Trophoblast cell (in vitro differentiated cells and primary cell): ENCODE measurements at regions not wholly inside any gene's neighbourhood (a gene's known extent, or its start where the extent isn't known, plus 50 kb on each side); places are given as distances from the start of the nearest gene placed in this dataset.

ENCODE experiments used
- DNase-seq, 2 donors: peaks; one replicate each; pipeline ENCODE4 v3.0.0-alpha.2; 2016
- H2AFZ ChIP-seq: 2 replicates; pipeline ENCODE4 v1.6.1; 2013; ENCODE audit warnings: low read length, moderate library complexity, mild to moderate bottlenecking; ENCODE audit not compliant: insufficient read depth, poor library complexity
- H2AK5ac ChIP-seq: 2 replicates; pipeline ENCODE4 v1.6.1; 2013; ENCODE audit warnings: mild to moderate bottlenecking, low read length
- H2BK120ac ChIP-seq: 2 replicates; pipeline ENCODE4 v1.6.1; 2013; ENCODE audit warnings: low read length, mild to moderate bottlenecking, moderate library complexity; ENCODE audit not compliant: insufficient read depth, poor library complexity
- H2BK12ac ChIP-seq: 2 replicates; pipeline ENCODE4 v1.6.1; 2013; ENCODE audit warnings: mild to moderate bottlenecking, low read length, moderate library complexity
- H2BK5ac ChIP-seq: 2 replicates; pipeline ENCODE4 v1.6.1; 2013; ENCODE audit warnings: low read length, low read depth, moderate library complexity, mild to moderate bottlenecking; ENCODE audit not compliant: poor library complexity
- H3K14ac ChIP-seq: 2 replicates; pipeline ENCODE4 v1.6.1; 2013; ENCODE audit warnings: mild to moderate bottlenecking, low read length
- H3K18ac ChIP-seq: 2 replicates; pipeline ENCODE4 v1.6.1; 2013; ENCODE audit warnings: mild to moderate bottlenecking, low read length
- H3K23ac ChIP-seq: 2 replicates; pipeline ENCODE4 v1.6.1; 2013; ENCODE audit warnings: low read length
- H3K27ac ChIP-seq: 2 replicates; pipeline ENCODE4 v1.5.1; 2013; ENCODE audit warnings: low read depth, mild to moderate bottlenecking, inconsistent platforms, low read length, moderate library complexity
- H3K27me3 ChIP-seq: 2 replicates; pipeline ENCODE4 v1.6.1; 2013; ENCODE audit warnings: inconsistent platforms, mild to moderate bottlenecking, low read length, moderate library complexity; ENCODE audit not compliant: insufficient read depth
- H3K36me3 ChIP-seq, 2 experiments: 1 replicate in 1 of 2; 2 replicates in 1 of 2; pipeline ENCODE4 v1.6.1; 2013; ENCODE audit warnings: low read length in 2 of 2, mild to moderate bottlenecking in 2 of 2, moderate library complexity in 1 of 2; ENCODE audit not compliant: insufficient read depth in 2 of 2, control insufficient read depth in 1 of 2
- H3K4ac ChIP-seq: 2 replicates; pipeline ENCODE4 v1.6.1; 2013; ENCODE audit warnings: low read depth, mild to moderate bottlenecking, low read length, moderate library complexity
- H3K4me1 ChIP-seq, 2 experiments: 1 replicate in 1 of 2; 2 replicates in 1 of 2; pipeline ENCODE4 v1.6.1; 2013; ENCODE audit warnings: low read length in 2 of 2, mild to moderate bottlenecking in 2 of 2, moderate library complexity in 1 of 2; ENCODE audit not compliant: insufficient read depth in 2 of 2, control insufficient read depth in 1 of 2
- H3K4me2 ChIP-seq: 2 replicates; pipeline ENCODE4 v1.6.1; 2013; ENCODE audit warnings: inconsistent platforms, mild to moderate bottlenecking, low read length, moderate library complexity
- H3K4me3 ChIP-seq: 2 replicates; pipeline ENCODE4 v1.5.1; 2013; ENCODE audit warnings: mild to moderate bottlenecking, low read depth, low read length, inconsistent platforms
- H3K79me1 ChIP-seq: one replicate; pipeline ENCODE4 v1.6.1; 2013; ENCODE audit warnings: low read length
- H3K79me2 ChIP-seq: 2 replicates; pipeline ENCODE4 v1.6.1; 2013; ENCODE audit warnings: low read length, mild to moderate bottlenecking; ENCODE audit not compliant: control insufficient read depth, insufficient read depth, poor library complexity
- H3K9ac ChIP-seq: 2 replicates; pipeline ENCODE4 v1.6.1; 2013; ENCODE audit warnings: mild to moderate bottlenecking, low read length
- H3K9me3 ChIP-seq: 2 replicates; pipeline ENCODE4 v1.6.1; 2013; ENCODE audit warnings: low read depth, mild to moderate bottlenecking, control low read depth, inconsistent platforms, low read length; ENCODE audit not compliant: insufficient read depth
- H4K12ac ChIP-seq: 2 replicates; pipeline ENCODE4 v1.6.1; 2013; ENCODE audit warnings: low read depth, mild to moderate bottlenecking, low read length, moderate library complexity
- H4K8ac ChIP-seq: 2 replicates; pipeline ENCODE4 v1.6.1; 2013; ENCODE audit warnings: low read depth, mild to moderate bottlenecking, low read length, moderate library complexity
- H4K91ac ChIP-seq: one replicate; pipeline ENCODE4 v1.6.1; 2013; ENCODE audit warnings: low read depth, mild to moderate bottlenecking, low read length, moderate library complexity
- WGBS: extraction: QIAGEN DNeasy Blood & Tissue Kit; methylation state at CpG from one replicate; pipeline ENCODE4 v1.1.7; 2013; ENCODE audit warnings: missing lambda C conversion rate; ENCODE audit not compliant: insufficient read length, insufficient coverage; ENCODE audit errors: extremely low coverage; 5-methylcytosine and 5-hydroxymethylcytosine counted together

DNA sequence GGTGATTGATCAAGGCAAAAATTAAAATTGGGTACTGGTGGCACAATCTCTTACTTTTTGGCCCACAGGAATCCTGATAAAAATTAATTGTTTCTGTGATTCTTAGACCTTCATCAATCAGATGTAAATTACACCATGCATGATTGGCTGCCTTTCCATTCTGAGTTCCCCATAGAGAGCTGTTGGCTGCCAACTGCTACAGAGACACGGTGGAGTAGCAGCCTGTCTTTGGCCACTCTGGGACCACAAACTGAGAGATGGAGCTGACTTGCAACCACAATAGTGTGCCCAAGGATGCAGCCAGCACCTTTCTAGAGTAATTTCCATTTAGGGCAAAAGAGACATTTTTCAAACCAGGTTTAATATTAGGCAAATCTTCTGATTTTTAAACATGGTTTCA, 274.3 kb upstream of the MMS22L start:
- Histone ChIP-seq H3K18ac (no peak overlapping the region), H3K36me3 (no peaks in the 10 kb centered on the region), H3K4me2 (no peak overlapping the region), H3K4me3 (no peak overlapping the region), H3K14ac (no peak overlapping the region), H4K8ac (no peak overlapping the region), H3K9ac (no peak overlapping the region), H3K4ac (no peak overlapping the region), H3K23ac (no peak overlapping the region), H2AFZ (no peak overlapping the region), H3K4me1 (no peaks in the 10 kb centered on the region), H2BK120ac (no peak overlapping the region), H3K79me2 (no peaks in the 10 kb centered on the region), H3K79me1 (no peaks in the 10 kb centered on the region), H2BK12ac (no peak overlapping the region), H2AK5ac (no peak overlapping the region), H3K27me3 (no peaks in the 10 kb centered on the region), H4K91ac (no peak overlapping the region), H3K9me3 (no peaks in the 10 kb centered on the region), H2BK5ac (no peak overlapping the region), H3K27ac (no peak overlapping the region), H4K12ac (no peak overlapping the region)
- no CpG with 5 or more reads among the region's 1 CpG for WGBS
- no peak for DNase-seq

DNA sequence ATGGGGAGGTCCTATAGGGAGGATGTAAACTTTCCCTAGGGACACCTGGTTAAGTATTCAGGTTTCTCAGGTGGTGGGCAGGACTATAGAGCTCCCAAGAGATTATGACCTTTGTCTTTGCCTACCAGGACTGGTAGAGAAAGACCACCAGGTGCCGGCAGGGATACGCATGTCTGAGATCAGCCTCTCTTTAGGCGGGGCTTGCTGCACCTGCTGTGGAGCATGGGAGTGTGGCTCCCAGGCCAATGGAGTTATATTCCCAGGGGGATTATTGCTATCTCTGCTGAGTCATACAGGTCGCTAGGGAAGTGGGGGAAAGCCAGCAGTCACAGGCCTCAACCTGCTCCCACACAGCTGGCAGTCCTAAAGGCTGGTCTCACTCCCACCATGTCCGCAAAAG, 280.5 kb upstream of the MMS22L start:
- H2AFZ ChIP-seq, result no peak overlapping the region
- no peak overlapping the region for H3K4me3 ChIP-seq
- H3K27ac ChIP-seq, result no peak overlapping the region
- no peaks in the 10 kb centered on the region for H3K27me3 ChIP-seq
- no peak overlapping the region for H2BK120ac ChIP-seq
- no peak overlapping the region for H4K8ac ChIP-seq
- H2AK5ac ChIP-seq, result no peak overlapping the region
- H3K79me2 ChIP-seq, result no peaks in the 10 kb centered on the region
- H3K4ac ChIP-seq, result no peak overlapping the region
- no peak overlapping the region for H3K4me2 ChIP-seq
- H3K9me3 ChIP-seq, result no peaks in the 10 kb centered on the region
- no peak overlapping the region for H2BK5ac ChIP-seq
- no peaks in the 10 kb centered on the region for H3K36me3 ChIP-seq
- no peak overlapping the region for H3K18ac ChIP-seq
- no peaks in the 10 kb centered on the region for H3K4me1 ChIP-seq
- no peak overlapping the region for H3K23ac ChIP-seq
- no peak overlapping the region for H2BK12ac ChIP-seq
- no peak overlapping the region for H3K9ac ChIP-seq
- H4K91ac ChIP-seq, result no peak overlapping the region
- H3K79me1 ChIP-seq, result no peaks in the 10 kb centered on the region
- no peak overlapping the region for H4K12ac ChIP-seq
- no peak for DNase-seq
- no CpG with 5 or more reads among the region's 5 CpGs for WGBS
- H3K14ac ChIP-seq, result no peak overlapping the region

- Histone ChIP-seq H3K27ac (no peak overlapping the region), H3K4me2 (no peak overlapping the region), H3K27me3 (no peaks in the 10 kb centered on the region), H3K14ac (no peak overlapping the region), H3K79me1 (no peaks in the 10 kb centered on the region), H3K79me2 (no peaks in the 10 kb centered on the region), H3K18ac (no peak overlapping the region), H3K4ac (no peak overlapping the region), H2BK5ac (no peak overlapping the region), H4K91ac (no peak overlapping the region), H2AK5ac (no peak overlapping the region), H4K8ac (no peak overlapping the region), H3K4me3 (no peak overlapping the region), H3K4me1 (no peaks in the 10 kb centered on the region), H3K23ac (no peak overlapping the region), H3K9ac (no peak overlapping the region), H2BK12ac (no peak overlapping the region), H2BK120ac (no peak overlapping the region), H4K12ac (no peak overlapping the region), H3K9me3 (no peaks in the 10 kb centered on the region), H2AFZ (no peak overlapping the region), H3K36me3 (no peaks in the 10 kb centered on the region)
- DNase-seq, result no peak
- WGBS, result no CpG with 5 or more reads among the region's 1 CpG
Measured at GRCh38 chr6:97572943-97573342, 289.9 kb upstream of the MMS22L start.

- Histone ChIP-seq H3K4me1 (no peaks in the 10 kb centered on the region), H3K23ac (no peak overlapping the region), H4K8ac (no peak overlapping the region), H2BK120ac (no peak overlapping the region), H3K4me2 (no peak overlapping the region), H3K79me1 (no peaks in the 10 kb centered on the region), H3K18ac (no peak overlapping the region), H2BK5ac (no peak overlapping the region), H2AFZ (no peak overlapping the region), H3K14ac (no peak overlapping the region), H4K91ac (no peak overlapping the region), H4K12ac (no peak overlapping the region), H3K4ac (no peak overlapping the region), H3K4me3 (no peak overlapping the region), H3K79me2 (no peaks in the 10 kb centered on the region), H2BK12ac (no peak overlapping the region), H2AK5ac (no peak overlapping the region), H3K9me3 (no peaks in the 10 kb centered on the region), H3K27ac (no peak overlapping the region), H3K9ac (no peak overlapping the region), H3K36me3 (no peaks in the 10 kb centered on the region), H3K27me3 (no peaks in the 10 kb centered on the region)
- peak in 1 of 2 donors; percentile 2 for DNase-seq
Measured at GRCh38 chr6:97586344-97586743, 303.3 kb upstream of the MMS22L start.
